DND-41 (cell line): ENCODE measurements at regions not wholly inside any gene's neighbourhood (a gene's known extent, or its start where the extent isn't known, plus 50 kb on each side); places are given as distances from the start of the nearest gene placed in this dataset.

ENCODE experiments used
- EZH2 ChIP-seq: IDR thresholded peaks from 3 replicates; pipeline ENCODE4 v1.6.1; 2012; ENCODE audit warnings: borderline replicate concordance, low read depth, mild to moderate bottlenecking, moderate library complexity, low read length, inconsistent platforms; ENCODE audit not compliant: severe bottlenecking
- TF ChIP-seq, protein P1 (sequence below): IDR thresholded peaks from 2 replicates; pipeline ENCODE4 v1.5.1; 2012; ENCODE audit warnings: borderline replicate concordance, low read length, moderate library complexity, mild to moderate bottlenecking; ENCODE audit not compliant: poor library complexity, severe bottlenecking; ENCODE audit errors: extremely low read depth

- TF ChIP-seq, protein P1, sequence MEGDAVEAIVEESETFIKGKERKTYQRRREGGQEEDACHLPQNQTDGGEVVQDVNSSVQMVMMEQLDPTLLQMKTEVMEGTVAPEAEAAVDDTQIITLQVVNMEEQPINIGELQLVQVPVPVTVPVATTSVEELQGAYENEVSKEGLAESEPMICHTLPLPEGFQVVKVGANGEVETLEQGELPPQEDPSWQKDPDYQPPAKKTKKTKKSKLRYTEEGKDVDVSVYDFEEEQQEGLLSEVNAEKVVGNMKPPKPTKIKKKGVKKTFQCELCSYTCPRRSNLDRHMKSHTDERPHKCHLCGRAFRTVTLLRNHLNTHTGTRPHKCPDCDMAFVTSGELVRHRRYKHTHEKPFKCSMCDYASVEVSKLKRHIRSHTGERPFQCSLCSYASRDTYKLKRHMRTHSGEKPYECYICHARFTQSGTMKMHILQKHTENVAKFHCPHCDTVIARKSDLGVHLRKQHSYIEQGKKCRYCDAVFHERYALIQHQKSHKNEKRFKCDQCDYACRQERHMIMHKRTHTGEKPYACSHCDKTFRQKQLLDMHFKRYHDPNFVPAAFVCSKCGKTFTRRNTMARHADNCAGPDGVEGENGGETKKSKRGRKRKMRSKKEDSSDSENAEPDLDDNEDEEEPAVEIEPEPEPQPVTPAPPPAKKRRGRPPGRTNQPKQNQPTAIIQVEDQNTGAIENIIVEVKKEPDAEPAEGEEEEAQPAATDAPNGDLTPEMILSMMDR: no peak
- TF ChIP-seq EZH2: no peak
These were observed 891.4 kb downstream of the TFAP2A start for GRCh38 chr6:9523462-9523861.
